Brain pericyte (primary cell): ENCODE measurements at regions not wholly inside any gene's neighbourhood (a gene's known extent, or its start where the extent isn't known, plus 50 kb on each side); places are given as distances from the start of the nearest gene placed in this dataset.

Source experiments
- DNase-seq: peaks from one replicate; pipeline ENCODE4 v3.0.0-alpha.2; 2012; ENCODE audit warnings: low read depth, low spot score

DNA sequence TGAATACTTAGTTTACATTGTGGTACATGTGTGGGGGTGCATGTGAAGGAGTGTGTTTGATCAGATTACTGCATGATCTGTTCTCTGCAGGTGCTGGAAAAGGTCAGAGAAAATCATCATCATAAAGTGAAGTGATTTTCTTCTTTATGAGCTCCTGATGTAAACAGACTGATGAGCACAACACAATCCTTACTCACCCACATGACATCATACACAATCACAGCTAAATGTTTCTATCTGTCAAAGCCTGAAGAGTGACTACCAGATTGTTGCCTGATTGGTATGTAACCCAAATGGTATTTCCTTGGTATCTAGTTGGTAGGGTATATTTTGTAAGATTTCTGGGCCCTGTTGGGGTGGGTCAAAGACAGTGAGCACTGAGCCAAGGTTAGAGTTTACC lies 270.8 kb downstream of the FOXG1 start:
- DNase-seq: no peak

DNA sequence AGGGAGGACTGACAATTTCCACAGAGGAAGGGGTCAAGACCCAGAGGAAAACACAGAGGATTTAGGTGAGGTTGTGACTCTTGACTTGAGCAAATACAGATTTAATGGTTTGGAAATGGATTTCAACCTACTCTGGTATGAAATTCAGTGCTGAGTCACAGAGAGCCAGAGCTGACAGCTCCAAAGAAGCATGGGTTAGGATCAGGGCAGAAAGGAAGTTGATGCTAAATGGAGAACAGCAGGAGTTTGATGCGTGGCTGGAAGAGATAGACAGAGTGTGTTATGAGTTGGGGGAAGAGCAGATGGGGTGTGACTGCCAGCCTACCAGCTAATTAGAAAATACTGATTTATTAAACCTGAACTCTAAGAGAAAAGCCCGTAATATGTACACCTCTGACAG lies 272.6 kb downstream of the FOXG1 start:
- DNase-seq: no peak

DNA sequence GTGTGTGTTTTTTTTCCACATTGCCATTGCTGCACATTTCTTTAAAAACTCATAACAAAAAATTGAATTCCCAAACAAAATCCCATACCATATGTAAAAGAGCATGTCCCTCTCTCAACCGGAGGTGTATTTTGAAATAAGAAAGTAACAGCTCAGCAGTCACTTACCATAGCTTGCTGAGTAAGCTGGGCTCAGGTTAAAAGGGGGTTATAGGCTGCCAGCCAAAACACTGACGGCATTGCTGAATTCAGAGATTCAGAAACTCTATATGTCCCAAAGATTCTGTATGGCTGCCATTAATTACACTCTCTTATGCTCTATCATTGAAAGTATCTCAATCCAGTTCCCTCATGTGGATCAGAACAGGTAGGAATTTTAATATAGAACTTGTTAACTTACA lies 276.0 kb downstream of the FOXG1 start:
- no peak for DNase-seq

DNA sequence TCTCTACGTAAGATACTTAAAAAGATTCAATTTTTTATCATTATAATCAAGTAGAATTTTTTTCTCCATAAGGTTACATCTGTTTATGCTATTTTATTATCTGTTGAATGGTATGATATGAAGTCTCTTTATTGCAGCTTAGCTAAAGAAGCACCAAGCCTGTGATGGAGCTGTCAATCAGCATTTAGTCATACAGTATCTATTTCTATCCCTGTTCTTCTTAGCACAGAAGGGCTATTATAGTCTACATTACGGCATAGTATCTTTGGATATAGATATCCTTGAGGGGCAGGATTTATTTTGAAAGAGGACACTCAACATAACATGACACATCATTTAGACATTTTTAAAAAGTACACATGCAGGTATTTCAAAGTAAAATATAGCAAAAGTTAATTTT lies 277.1 kb downstream of the FOXG1 start:
- no peak for DNase-seq

DNA sequence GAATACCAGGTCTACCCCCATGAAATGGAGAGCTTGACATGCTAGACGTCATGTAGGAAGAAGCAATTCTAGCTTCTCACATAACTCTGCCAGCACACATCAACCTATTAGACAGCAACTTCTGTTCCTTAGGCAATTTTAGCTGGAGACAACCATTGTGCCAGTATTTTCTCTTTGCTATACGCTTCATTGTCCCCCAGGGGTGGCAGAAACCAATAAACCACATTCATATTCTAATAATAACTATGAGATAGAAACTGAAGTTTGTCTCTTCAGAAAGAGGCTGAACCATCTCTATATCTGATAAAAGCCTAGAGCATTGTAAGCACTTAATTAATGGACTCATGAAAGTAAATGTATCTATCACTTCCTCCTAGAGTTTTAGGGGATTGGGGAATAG lies 278.6 kb downstream of the FOXG1 start:
- DNase-seq: no peak

DNA sequence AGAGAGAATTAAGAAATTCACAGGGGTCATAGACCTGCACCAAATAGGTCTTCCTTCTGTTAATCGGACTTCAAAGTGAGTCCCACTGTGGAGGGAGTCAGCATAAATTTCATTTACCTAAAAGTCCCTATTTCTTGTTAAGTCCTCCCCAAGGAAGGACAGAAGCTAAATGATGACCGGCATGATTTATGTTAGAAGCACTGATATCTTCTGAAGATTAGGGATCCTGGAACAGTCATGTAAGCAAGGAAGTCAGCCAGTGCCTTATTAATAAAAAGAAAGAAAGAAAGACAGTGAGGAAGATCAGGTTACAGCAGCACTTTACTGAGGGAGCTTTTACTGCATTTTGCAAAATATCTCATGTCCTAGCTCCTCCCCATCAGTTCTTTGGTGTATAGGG lies 287.5 kb downstream of the FOXG1 start:
- DNase-seq: no peak

DNA sequence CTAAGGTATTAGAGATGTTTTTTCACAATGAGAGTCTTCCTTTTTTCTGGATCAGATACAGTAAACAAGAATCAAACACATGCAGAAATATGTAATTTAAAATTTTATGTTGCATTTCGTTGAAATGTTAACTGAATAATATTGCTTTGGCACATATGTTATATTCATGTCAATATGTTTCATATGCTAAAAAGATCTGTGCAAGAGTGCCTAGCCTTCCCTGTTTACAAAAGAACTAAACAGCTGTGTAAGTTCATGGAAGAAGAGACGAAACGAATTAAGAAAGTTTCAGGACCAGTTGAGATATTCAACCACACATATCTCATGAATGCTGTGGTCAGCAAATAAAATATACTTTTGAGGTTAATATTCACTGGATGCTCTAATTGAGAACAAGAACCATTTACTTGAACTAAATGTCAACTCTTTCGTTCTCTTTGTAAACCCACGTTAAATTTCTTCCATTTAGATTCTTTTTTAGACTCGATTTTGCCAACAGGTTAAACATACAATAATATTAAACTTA lies 289.5 kb downstream of the FOXG1 start:
- no peak for DNase-seq

DNA sequence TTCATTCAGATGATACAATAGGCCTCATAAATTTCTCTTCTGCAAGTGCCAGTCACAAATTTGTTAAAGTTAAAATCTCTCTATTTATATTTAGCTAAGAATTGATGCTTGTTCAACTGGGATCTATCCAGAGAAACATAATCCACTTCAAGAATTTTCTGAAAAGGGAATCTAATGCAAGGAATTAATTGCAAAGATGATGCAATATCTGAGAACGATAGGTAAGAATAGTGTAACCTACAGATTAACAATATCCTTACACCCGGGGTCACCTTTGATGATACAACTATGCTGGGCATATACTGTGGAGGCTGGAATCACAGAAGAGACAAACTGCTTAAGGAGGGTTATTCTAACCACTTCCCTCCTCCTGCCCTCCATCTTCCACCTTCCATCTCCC lies 295.1 kb downstream of the FOXG1 start:
- DNase-seq: no peak

DNA sequence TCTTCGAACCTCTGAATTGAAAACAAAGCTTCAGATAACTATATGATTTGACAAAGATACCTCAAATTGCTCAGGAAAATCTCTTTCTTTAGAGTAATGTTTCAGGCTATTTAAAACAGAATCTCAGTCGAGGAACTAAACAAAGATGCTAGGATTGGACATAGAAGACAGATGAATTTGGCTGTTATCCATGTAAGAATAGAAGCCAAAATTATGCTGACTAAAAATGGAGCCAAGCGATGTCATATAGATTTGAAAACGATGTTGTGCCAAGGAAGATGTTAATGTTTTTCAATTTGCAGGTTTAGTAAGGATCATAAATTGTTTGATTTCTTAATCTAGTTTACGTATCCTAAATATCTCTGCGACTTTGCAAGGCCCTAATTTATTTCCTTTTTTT lies 295.9 kb downstream of the FOXG1 start:
- no peak for DNase-seq

DNA sequence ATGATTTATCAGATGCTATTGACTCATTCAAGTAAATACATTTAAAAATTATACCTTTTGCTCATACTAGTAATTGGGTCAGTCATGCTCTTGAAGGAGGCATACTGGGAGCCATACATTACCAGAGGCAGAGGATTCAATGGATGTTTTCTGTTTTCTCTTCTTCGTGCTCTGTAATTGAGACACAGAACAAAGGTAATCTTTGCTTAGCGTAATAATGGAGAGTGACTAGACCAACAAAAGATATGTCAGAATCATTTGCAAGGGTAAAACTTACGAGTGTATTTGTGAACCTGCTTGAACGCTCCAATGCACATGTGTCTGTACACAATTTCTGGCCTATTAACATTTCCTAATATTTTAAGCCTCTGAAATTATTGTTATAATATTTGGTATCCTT lies 296.4 kb downstream of the FOXG1 start:
- DNase-seq: no peak

DNA sequence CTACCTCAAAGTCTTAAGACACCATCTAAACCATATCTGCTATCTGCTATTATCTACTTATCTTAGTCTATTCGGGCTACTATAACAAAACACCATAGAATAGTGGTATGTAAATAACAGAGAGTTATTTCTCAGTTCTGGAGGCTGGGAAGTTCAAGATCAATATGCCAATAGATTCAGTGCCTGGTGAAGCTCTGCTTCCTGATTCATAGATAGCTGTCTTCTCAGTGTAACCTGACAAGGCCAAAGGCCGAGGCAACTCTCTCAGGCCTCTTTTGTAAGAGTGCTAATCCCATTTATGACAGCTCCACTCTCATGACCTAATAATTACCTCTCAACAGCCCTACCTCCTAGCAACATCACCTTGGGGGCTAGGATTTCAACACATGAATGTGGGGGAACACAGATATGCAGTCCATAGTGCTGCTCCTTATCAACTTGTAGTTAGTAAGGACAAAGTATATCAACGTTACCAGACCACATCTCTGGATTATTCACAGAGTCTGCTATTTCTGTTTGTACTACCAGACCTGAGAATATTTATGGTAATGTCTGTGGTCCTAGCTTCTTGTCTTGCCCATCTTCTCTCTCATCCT lies 297.8 kb downstream of the FOXG1 start:
- DNase-seq: no peak

DNA sequence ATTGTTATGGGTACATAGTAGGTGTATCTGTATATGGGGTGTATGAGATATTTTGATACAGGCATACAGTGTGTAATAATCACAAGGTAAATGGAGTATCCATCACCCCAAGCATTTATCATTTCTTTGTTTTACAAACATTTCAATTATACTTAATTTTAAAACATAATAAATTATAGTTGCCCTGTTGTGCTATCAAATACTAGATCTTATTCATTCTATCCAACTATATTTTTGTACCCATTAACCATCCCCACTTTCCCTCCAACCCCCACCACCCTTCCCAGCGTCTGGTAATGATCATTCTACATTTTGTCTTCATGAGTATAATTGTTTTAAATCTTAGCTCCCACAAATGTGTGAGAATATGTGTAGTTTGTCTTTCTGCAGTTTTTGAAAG lies 302.6 kb downstream of the FOXG1 start:
- no peak for DNase-seq

DNA sequence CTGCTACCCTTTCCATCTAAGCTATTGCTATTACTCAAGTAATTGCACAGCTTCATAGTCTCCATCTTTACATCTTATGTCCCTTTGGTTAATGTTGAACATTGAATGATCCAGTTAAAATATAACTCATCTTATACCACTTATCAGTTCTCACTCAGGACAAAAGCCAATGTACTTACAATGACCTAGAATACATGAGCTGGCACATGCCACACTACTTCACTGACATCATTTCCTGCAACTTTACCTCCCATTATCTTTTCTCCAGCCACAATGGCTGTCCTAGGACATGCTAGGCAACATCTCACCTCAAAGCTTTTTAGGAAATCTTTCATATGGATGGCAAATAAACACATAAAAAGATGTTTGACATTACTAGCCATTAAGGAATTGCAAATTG lies 309.2 kb downstream of the FOXG1 start:
- no peak for DNase-seq

DNA sequence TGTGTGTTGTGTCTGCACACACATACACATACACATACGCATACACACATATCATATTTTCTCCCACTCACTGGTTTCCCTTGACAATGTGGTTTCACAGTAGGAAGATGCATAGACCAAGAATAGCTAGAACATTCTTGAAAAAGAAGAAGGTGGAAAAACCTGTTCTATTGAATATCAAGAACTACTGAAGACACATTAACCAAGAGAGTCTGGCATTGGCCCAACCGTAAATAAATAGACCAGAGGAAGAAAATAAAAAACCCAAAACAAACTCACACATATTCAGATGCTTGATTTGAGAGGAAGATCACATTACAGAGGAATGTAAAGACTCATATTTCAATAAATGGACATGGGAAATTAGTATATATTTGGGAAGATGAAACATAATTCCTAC lies 311.3 kb downstream of the FOXG1 start:
- DNase-seq: no peak

DNA sequence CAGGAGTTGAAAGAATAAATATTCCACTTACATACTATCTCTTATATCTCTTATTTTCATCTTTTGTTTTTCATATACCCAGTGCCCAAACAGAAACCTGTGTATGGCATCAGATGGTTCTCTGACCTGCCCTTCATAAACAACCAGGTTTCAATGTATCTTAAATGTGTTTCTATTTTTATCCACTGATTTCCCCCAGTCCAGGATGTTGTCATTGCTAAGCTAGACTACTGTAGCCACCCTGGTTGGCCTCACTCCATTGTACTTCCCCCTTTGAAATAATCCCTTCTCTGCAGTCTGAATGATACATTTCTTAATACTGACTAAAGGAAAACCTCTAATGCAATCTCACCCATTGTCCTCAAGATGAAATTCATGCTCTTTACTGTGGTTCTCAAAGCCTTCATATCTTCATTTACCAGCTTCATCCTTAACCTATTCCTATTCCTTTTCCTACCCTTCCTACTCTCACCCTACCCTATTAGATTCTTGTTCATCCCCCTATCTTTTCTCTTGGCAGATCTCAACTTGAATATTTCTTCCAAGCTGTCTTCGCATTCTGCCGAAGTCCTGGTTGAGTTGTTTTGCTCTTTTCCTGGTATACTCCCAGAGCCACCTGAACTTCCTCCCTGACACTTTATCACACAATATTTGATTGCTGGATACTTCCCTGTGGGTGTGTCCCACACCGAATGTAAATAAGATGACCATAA lies 312.4 kb downstream of the FOXG1 start:
- DNase-seq: no peak

DNA sequence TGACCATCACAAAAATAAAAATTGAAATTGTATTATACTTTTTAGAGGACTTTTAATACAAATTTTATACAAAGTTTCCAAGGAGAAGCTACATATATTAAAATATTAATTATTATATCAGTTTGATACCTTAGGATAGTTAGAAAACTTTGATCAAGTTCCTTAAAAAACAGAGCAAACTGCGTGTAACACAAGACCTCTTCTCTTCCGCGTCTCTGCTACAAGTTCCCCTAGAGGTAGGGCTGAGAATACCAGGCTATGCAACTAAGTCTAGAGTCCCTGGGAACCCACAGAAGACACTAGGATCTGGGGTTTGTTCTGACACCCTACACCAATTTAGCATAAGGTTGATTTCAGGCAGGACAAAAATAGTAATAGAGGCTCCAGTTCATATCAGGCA lies 319.0 kb downstream of the FOXG1 start:
- no peak for DNase-seq

DNA sequence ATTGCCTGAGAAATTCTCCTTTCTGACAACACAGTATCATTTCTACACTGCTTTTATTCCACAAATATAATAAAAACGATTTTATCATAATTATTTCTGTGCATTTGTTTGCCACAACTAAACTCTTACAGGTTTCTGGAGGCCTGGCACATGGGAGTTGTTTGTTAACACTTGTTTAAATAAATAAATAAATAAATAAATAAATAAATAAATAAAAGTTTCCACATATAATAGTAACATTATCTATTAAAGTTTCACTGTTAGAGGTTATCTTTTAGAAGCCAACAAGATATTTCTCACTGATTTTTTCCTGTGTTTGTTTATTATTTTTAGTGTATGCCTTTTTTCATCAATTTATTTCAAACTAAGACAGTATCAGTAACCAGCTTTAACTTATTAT lies 323.3 kb downstream of the FOXG1 start:
- DNase-seq: no peak

DNA sequence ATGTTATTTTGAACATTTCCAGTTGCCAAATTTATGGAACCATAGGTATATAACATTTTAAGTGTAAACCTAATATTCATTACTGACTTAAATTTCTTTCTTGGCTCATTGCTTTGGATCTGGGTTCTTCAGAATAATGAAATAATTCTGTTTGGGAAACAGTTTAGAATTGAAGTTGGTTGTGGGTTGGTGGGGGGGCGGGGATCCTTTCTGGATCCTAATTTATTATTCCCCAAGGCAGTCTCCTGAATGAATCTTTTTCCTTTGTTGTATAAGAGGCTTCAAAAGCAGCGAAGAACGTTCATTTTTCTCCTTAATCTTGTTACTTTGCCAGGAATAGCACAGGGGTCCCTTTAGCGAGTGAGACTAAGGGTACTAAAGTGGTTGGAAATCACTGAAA lies 325.5 kb downstream of the FOXG1 start:
- no peak for DNase-seq

DNA sequence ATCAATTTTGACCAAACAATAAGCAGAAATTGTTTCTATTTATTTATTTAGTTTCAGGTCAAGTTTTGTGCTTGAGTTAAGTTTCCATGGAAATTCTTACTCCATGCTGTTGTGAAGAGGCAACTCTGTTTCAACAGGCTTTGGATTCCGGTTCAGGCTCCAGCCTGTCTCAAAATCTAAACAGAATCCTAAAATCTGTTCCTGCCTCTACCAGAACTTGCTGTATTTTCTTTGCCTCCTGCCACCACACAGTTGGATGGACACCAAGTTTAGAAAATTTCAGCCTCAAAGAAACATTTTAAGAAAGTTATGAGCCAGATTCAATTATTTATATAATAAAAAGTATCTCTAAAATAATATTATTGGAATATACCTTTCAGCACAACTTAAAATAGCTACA lies 330.9 kb downstream of the FOXG1 start:
- DNase-seq: no peak

DNA sequence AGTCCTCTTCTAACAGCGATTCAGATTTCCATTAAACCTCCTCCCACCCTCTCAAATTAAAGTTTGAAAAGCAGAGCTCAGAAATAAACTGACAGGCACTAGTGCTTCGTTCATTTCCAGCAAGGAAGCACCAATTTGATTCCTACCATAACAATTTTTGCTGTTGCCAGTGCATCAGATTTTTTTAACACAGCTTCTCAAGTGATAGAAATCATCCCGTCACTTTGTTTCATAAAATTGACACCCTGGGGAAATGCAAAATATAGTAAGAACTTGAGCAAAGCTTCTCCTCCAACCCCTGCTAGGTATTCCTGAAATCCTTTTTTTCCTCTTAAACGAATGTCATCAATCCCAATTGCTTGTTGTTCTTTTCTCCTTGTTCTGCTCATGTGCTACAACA lies 332.1 kb downstream of the FOXG1 start:
- no peak for DNase-seq

DNA sequence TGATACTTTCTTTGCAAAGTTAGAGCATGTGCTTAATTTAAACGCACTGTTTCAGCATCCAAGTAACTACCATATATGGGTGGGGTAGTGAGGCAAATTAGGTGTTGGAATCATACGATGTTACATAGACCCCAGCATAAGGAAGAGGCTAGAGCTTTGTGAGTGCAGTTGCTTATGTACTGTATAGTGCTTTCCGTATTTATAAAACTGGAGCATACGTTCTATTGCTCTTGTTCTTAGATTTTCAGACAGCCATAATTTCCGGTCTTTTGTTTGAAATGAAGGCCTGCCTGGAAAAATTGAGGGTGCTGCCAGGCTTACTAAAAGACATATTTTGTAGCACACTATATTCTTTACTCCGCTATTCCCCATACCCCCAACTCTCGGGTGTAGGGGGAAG lies 335.7 kb downstream of the FOXG1 start:
- DNase-seq: no peak

DNA sequence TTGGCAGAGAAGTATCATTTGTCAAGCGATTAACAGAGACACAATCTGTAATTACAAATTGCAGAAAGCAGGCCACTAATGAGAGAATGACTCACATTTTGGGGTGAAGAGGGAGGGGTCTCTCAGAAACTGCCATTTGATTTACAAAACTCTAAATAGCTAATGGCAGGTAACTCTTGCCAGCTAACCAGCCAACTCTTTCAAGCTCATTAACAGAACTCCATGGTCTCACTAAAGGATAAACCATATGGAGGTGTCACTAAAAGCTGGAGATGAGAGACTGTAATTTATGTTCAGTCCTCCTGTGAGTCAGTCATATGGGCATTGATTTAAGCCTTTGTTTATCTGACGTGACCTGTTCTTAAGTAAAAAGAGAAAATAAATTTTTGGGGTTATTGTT lies 336.4 kb downstream of the FOXG1 start:
- DNase-seq: no peak

DNA sequence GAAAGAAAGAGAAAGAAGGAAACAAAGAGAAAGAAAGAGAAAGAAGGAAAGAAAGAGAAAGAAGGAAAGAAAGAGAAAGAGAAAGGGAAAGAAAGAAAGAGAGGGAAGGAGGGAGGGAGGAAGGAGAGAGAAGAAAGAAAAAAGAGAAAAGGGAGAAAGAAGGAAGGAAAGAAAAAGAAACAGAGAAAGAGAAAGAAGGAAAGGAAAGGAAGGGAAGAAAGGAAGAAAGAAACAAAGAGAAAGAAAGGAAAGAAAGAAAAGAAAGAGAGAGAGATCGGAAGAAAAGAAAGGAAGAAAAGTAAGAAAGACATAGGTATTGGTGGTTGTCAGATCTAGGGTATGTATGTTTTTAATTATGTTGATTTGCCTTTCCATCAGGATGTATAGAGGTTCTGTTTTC lies 342.3 kb downstream of the FOXG1 start:
- DNase-seq: no peak

DNA sequence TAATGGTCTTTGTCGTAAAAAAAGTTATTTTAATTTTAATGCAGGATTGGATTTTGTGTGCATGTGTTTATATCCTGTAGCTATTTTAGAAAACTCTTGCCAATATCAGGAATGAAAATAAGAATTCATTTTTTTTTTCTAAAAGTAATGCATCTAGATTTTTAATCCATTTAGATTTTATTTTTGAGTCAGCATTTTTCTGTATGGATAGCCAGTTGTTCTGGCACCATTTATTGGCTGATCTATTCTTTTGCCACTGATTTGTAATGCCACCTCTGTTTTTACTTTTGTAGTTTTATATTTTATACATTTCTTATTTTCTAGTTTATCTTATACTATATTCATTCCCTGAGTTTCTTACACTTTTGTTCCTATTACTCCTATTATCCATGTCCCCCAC lies 343.0 kb downstream of the FOXG1 start:
- DNase-seq: no peak
